GM13977 (cell line): ENCODE measurements at regions not wholly inside any gene's neighbourhood (a gene's known extent, or its start where the extent isn't known, plus 50 kb on each side); places are given as distances from the start of the nearest gene placed in this dataset.

Source experiments
- DNase-seq: peaks from one replicate; pipeline ENCODE4 v3.0.0; 2012; ENCODE audit warnings: low spot score
- CTCF ChIP-seq: IDR thresholded peaks from 2 replicates; pipeline ENCODE4 v1.5.1; 2012; ENCODE audit warnings: mild to moderate bottlenecking, control low read depth; ENCODE audit not compliant: insufficient read depth; ENCODE audit errors: extremely low read depth, missing control alignments
- in situ Hi-C: fragments of 300-500 bp; cut with MboI; formaldehyde crosslinking; loops from one replicate; pipeline ENCODE4 v1.12.0; 2022; ENCODE audit warnings: low sequenced_read_pairs, low pct_unique_long_range_greater_than_20kb, mixed read lengths, inconsistent platforms; ENCODE audit not compliant: unreplicated experiment

GRCh38 chr5:5767286-5767928 is 344.9 kb downstream of the ICE1 start:
- DNase-seq = no peak
- in situ Hi-C loops = no loop called here
- TF ChIP-seq CTCF = no peak

DNA sequence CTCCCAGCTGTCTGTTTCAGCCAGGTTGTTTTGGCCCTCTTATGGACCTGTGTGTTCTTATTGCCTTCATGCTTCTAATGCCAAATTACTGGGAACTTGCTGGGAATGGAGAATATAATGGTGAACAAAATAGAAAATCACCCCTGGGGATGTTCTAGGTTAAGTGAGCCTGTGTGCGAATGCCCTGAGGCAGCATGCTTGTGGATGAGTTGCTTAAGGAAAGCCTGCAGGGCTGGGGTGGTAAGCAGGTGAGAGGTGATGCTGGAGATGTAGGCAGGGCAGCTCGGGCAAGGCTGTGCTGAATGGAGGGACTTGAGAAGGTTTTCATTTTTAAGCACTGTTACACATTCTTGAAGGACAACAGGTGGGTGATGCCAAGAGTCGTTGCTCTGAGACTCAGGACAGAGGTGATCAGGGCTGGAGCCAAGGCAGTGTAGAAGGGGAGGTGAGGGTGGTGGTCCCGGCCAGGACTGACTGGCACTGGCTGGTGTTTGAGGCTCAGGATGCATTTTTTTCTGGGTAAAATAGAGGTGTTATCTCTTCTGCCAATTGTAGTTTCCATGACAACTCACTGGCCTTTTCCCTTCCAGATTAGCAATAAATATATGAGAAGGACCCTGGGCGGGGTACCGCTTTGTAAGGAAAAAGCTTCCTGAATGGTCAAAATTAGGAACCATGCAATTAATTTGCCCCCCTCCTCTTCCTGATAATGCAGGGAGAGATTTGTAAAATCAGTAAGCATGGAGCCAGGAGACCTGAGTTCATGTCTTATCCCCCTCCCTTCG is 342.8 kb downstream of the ICE1 start:
- no peak for DNase-seq
- in situ Hi-C loops = no loop called here
- no peak for TF ChIP-seq CTCF

DNA sequence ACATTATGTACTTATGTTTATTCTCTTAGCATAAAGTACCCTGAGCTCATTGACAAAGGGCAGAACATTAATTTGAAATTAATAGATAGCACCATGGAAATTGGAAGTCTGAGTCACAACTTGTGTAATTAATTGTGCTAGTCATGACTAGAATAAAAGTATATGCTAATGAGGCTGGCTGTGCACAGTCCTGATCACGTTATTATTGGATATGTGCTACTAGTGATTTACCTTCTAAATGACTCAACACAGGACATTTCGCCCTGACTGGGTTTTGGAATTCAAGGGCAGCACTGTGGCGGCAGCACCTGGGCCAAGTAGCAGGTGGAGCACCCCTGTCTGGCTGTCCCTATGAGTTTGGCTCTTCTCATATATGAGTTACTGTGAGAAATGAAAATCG is 341.8 kb downstream of the ICE1 start:
- TF ChIP-seq CTCF = no peak
- no peak for DNase-seq
- in situ Hi-C loops = no loop called here

GRCh38 chr5:5756762-5757161 is 334.3 kb downstream of the ICE1 start:
- no peak for DNase-seq
- no peak for TF ChIP-seq CTCF
- in situ Hi-C loops = no loop called here

DNA sequence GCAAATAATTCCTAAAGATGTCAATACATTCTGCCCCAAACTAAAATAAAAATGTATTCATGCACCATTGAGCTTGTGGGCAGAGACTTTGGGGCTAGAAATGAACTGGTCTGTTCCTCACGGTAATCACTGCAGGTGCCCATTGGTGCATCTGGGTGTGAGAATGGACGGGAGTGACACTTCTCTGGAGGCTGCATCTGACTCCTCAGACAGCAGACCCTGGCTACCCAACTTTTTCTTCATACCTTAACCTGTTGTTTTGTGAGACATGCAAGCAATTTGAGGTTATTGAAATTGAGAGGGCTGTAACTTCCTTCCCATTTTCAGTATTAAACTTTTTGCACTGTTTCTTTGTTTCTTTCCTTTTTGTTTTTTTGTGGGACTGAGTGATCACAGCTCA is 333.4 kb downstream of the ICE1 start:
- no peak for DNase-seq
- in situ Hi-C loops = no loop called here
- TF ChIP-seq CTCF = no peak

DNA sequence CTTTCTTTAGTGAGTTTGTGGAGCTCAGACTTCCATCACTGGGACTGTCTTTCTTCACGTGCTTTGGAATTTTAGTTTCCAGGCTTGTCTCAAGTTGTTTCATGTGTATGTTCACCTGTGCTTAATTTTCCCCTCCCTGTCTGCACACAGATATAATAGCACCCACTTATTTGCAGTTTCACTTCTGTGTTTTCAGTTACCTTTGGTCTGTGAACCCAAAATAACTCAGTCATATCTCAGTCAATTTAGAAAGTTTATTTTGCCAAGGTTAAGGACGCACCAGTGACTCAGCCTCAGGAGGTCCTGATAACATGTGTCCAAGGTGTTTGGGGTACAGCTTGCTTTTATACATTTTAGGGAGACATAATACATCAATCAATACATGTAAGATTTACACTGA is 330.4 kb downstream of the ICE1 start:
- in situ Hi-C loops = no loop called here
- DNase-seq = peak; percentile 46
- no peak for TF ChIP-seq CTCF
